ENCODE measurements at regions not wholly inside any gene's neighbourhood (a gene's known extent, or its start where the extent isn't known, plus 50 kb on each side); places are given as distances from the start of the nearest gene placed in this dataset.
A peak's percentile ranks its signal among the peaks of the same experiment; 100 is the strongest.

DNA sequence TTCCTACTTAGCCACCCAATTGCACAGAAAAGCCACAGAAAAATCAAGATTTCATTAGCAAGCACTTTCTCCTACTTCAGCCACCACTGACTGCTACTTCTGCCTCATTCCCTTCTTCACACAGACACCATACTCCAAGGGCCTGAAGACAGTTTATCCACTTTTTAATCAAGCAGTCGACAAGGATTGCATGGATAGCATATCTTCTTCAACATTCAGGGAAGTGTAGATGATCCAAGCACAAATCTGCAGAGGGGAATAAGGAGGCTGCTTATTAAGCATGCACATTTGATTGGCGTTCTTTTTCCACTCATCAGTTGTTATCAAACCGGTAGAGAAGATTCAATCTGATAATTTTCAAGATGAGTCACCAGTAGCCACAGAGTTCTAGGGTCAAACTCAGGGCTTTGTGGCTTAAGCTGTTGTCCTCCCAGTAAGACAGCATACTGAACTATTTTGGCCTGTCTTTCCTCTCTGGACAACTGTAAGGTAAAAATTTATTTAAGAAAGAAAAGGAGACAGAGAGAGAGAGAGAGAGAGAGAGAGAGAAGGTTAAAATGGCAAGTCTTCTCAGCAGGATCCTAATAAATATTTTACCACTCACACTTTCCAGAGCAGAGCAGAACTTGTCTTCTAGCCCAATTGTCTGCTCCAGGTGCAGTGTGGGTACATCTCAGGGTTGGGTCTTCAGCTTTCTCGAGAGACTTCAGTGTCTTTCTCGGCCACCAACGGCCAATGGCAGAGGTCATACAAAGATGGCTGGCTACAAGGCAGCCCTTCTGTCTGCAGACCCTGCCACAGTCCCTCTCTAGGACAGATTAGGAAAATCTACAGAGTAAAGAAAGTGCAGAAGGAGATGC is 80.6 kb upstream of the BHLHE40 start:
- WGBS (ENCODE audit: low lambda C conversion rate): 44% methylated on average over 5 of the region's 6 CpGs
- no peaks in the 10 kb centered on the region for H3K9me2 ChIP-seq
- peak overlapping the region in 1 of 2 experiments; percentile 42; a peak in 3 of 4 replicates for H3K27ac ChIP-seq (ENCODE audit: low read depth in 2 of 2, low read length in 1 of 2)
- peaks cover 5% of the 10 kb centered on the region for H3F3A ChIP-seq (replicated peaks; ENCODE audit: insufficient read depth)
- ChIA-PET CTCF (no interaction called here), POLR2A (interaction anchor here (1.0 kb wide), 1 partner anchor 9 kb away, joined by 3 read pairs; no protein-coding TSS in a partner anchor)
- no peak overlapping the region for H3K4me3 ChIP-seq (ENCODE audit: low read depth in 2 of 2, low read length in 1 of 2)
- H3K9ac ChIP-seq: no peak overlapping the region
- H3K27me3 ChIP-seq (ENCODE audit: insufficient read depth): no peaks in the 10 kb centered on the region
- TF ChIP-seq PBX3 (IDR thresholded peaks at IDR 0.05) (peak; percentile 52), FOSL2 (IDR thresholded peaks at IDR 0.05; ENCODE audit: borderline replicate concordance, low read depth) (peak; percentile 49; the same call in 1 of the 2 replicates), TEAD4 (IDR thresholded peaks at IDR 0.05; ENCODE audit: borderline replicate concordance, insufficient read depth) (no peak), ELF1 (IDR thresholded peaks at IDR 0.05) (no peak), POLR2AphosphoS5 (IDR thresholded peaks at IDR 0.05; ENCODE audit: low read depth, low read length) (no peak), JUND (IDR thresholded peaks at IDR 0.05) (peak; percentile 68), USF1 (IDR thresholded peaks at IDR 0.05; ENCODE audit: borderline replicate concordance, low read depth) (no peak), TAF1 (IDR thresholded peaks at IDR 0.05; ENCODE audit: borderline replicate concordance, low read depth, low read length) (no peak), RXRA (IDR thresholded peaks at IDR 0.05; ENCODE audit: borderline replicate concordance, low read depth) (peak; percentile 90), SIN3A (IDR thresholded peaks at IDR 0.05; ENCODE audit: borderline replicate concordance, low read depth, low read length) (no peak), NFIC (IDR thresholded peaks at IDR 0.05; ENCODE audit: borderline replicate concordance) (no peak), TCF12 (IDR thresholded peaks at IDR 0.05) (peak; percentile 25; the same call in 1 of the 2 replicates), FOXM1 (IDR thresholded peaks at IDR 0.05; ENCODE audit: low read depth) (no peak), RFX5 (IDR thresholded peaks at IDR 0.05; ENCODE audit: low read length) (peak; percentile 35; the same call in 1 of the 2 replicates), YY1 (IDR thresholded peaks at IDR 0.05; ENCODE audit: low read depth) (no peak)
- TF ChIP-seq, protein P1, sequence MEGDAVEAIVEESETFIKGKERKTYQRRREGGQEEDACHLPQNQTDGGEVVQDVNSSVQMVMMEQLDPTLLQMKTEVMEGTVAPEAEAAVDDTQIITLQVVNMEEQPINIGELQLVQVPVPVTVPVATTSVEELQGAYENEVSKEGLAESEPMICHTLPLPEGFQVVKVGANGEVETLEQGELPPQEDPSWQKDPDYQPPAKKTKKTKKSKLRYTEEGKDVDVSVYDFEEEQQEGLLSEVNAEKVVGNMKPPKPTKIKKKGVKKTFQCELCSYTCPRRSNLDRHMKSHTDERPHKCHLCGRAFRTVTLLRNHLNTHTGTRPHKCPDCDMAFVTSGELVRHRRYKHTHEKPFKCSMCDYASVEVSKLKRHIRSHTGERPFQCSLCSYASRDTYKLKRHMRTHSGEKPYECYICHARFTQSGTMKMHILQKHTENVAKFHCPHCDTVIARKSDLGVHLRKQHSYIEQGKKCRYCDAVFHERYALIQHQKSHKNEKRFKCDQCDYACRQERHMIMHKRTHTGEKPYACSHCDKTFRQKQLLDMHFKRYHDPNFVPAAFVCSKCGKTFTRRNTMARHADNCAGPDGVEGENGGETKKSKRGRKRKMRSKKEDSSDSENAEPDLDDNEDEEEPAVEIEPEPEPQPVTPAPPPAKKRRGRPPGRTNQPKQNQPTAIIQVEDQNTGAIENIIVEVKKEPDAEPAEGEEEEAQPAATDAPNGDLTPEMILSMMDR (IDR thresholded peaks at IDR 0.05): no peak
- DNase-seq: no peak
- no peaks in the 10 kb centered on the region for H3K9me3 ChIP-seq
- no peaks in the 10 kb centered on the region for H4K20me1 ChIP-seq (ENCODE audit: insufficient read depth)
- 0 out of 2 replicates have a peak overlapping the region, but pooled peaks have one; percentile 1 for H2AFZ ChIP-seq (ENCODE audit: low read depth)
- peak overlapping the region; percentile 38; the same call in 1 of the 2 replicates for H3K4me2 ChIP-seq
- no peaks in the 10 kb centered on the region for H3K36me3 ChIP-seq (replicated peaks in 1 of 2; ENCODE audit: control insufficient read depth in 1 of 2, insufficient read depth in 2 of 2, low read length in 1 of 2)
- peaks cover 0 to 8% of the 10 kb centered on the region in 2 experiments; a peak in 1 of 4 replicates for H3K4me1 ChIP-seq (ENCODE audit: control insufficient read depth in 1 of 2, insufficient read depth in 2 of 2, low read depth in 1 of 2, low read length in 1 of 2)
- H3K79me2 ChIP-seq (ENCODE audit: insufficient read depth): no peaks in the 10 kb centered on the region
